ENCODE measurements at regions not wholly inside any gene's neighbourhood (a gene's known extent, or its start where the extent isn't known, plus 50 kb on each side); places are given as distances from the start of the nearest gene placed in this dataset.

GRCh38 chr11:91421641-91422040 lies 803.0 kb upstream of the FAT3 start:
- DNase-seq: no peak

GRCh38 chr11:91407842-91408241 lies 816.8 kb upstream of the FAT3 start:
- no peak for DNase-seq

GRCh38 chr11:91406009-91406408 lies 818.6 kb upstream of the FAT3 start:
- no peak for DNase-seq

GRCh38 chr11:91404344-91404743 lies 820.3 kb upstream of the FAT3 start:
- no peak for DNase-seq

- no peak for DNase-seq
These were observed 827.5 kb upstream of the FAT3 start for GRCh38 chr11:91397134-91397468.

- no peak for DNase-seq
These were observed 828.1 kb upstream of the FAT3 start for GRCh38 chr11:91396236-91397133.

GRCh38 chr11:91394727-91395414 lies 829.7 kb upstream of the FAT3 start:
- DNase-seq: no peak

- DNase-seq: no peak
These were observed 830.4 kb upstream of the FAT3 start for GRCh38 chr11:91394073-91394726.

- no peak for DNase-seq
These were observed 841.7 kb upstream of the FAT3 start for GRCh38 chr11:91382946-91383345.

GRCh38 chr11:91374794-91375193 lies 849.8 kb upstream of the FAT3 start:
- no peak for DNase-seq

GRCh38 chr11:91373497-91373896 lies 851.1 kb upstream of the FAT3 start:
- no peak for DNase-seq

- no peak for DNase-seq
These were observed 857.8 kb upstream of the FAT3 start for GRCh38 chr11:91366816-91367215.

GRCh38 chr11:91365986-91366585 lies 858.5 kb upstream of the FAT3 start:
- no peak for DNase-seq

- DNase-seq: no peak
These were observed 873.7 kb upstream of the FAT3 start for GRCh38 chr11:91350931-91351330.

GRCh38 chr11:91326751-91327150 lies 897.9 kb upstream of the FAT3 start:
- DNase-seq: no peak

- DNase-seq: no peak
These were observed 898.3 kb upstream of the FAT3 start for GRCh38 chr11:91326280-91326679.

- no peak for DNase-seq
These were observed 910.1 kb upstream of the FAT3 start for GRCh38 chr11:91314521-91314920.

- DNase-seq: no peak
These were observed 912.1 kb upstream of the FAT3 start for GRCh38 chr11:91312541-91312940.

GRCh38 chr11:91310085-91310484 lies 914.5 kb upstream of the FAT3 start:
- DNase-seq: no peak

- DNase-seq: no peak
These were observed 916.5 kb upstream of the FAT3 start for GRCh38 chr11:91308069-91308468.

- DNase-seq: no peak
These were observed 919.2 kb upstream of the FAT3 start for GRCh38 chr11:91305402-91305801.

- no peak for DNase-seq
These were observed 920.9 kb upstream of the FAT3 start for GRCh38 chr11:91303749-91304148.

GRCh38 chr11:91299980-91300379 lies 924.6 kb upstream of the FAT3 start:
- DNase-seq: no peak

GRCh38 chr11:91296629-91297028 lies 928.0 kb upstream of the FAT3 start:
- no peak for DNase-seq

All from activated CD4-positive, alpha-beta T cell treated with anti-CD3 and anti-CD28 coated beads for 48 hours (primary cell).